T-helper 17 cell (primary cell): ENCODE measurements at regions not wholly inside any gene's neighbourhood (a gene's known extent, or its start where the extent isn't known, plus 50 kb on each side); places are given as distances from the start of the nearest gene placed in this dataset.

Source experiments
- ATAC-seq: fragments of 150-1000 bp; cut with Tn5 transposase; 2 replicates; pipeline ENCODE4 v1.10.0; 2021; ENCODE audit warnings: mild to moderate bottlenecking, moderate library complexity
- DNase-seq, 3 donors: peaks; one replicate each; pipeline versions ENCODE4 v3.0.0 to v3.0.0-alpha.2; 2020 to 2021
- H3K9me3 ChIP-seq: one replicate; pipeline ENCODE4 v1.7.0; 2013; ENCODE audit warnings: low read length, mild to moderate bottlenecking; ENCODE audit not compliant: control insufficient read depth, poor library complexity, severe bottlenecking
- H3K27ac Mint-ChIP-seq: one replicate; pipeline ENCODE4 v1.8.0; 2022; ENCODE audit warnings: mild to moderate bottlenecking, moderate library complexity, mixed read lengths
- H3K27me3 Mint-ChIP-seq: one replicate; pipeline ENCODE4 v1.8.0; 2022; ENCODE audit warnings: mixed read lengths
- H3K36me3 Mint-ChIP-seq: one replicate; pipeline ENCODE4 v1.8.0; 2022; ENCODE audit warnings: low read depth, mixed read lengths
- H3K4me1 Mint-ChIP-seq: one replicate; pipeline ENCODE4 v1.8.0; 2022; ENCODE audit warnings: mild to moderate bottlenecking, mixed read lengths
- H3K4me3 Mint-ChIP-seq: one replicate; pipeline ENCODE4 v1.8.0; 2022; ENCODE audit warnings: mild to moderate bottlenecking, moderate library complexity, mixed read lengths

DNA sequence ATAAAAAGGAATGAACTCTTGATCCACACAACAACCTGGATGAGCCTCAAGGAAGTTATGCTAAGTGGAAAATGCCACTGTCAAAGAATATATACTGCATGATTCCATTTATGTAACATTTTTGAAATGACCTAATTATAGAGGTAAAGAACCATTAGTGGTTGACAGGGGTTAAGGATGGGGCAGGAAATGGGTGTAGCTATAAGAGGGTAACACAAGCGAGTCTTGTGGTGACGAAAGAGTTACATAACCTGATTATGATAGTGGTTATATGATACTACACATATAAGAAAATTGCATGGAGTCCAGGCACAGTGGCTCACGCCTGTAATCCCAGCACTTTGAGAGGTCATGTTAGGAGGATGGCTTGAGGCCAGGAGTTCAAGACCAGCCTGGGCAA lies 346.6 kb upstream of the PKDCC start:
- DNase-seq: no peak
- H3K27me3 Mint-ChIP-seq: peaks cover 40% of the 10 kb centered on the region
- H3K27ac Mint-ChIP-seq: no peak overlapping the region
- peaks cover 4% of the 10 kb centered on the region for H3K36me3 Mint-ChIP-seq
- H3K4me1 Mint-ChIP-seq: peaks cover 13% of the 10 kb centered on the region
- no peak overlapping the region for H3K4me3 Mint-ChIP-seq
- H3K9me3 ChIP-seq: no peaks in the 10 kb centered on the region
- ATAC-seq: peak; percentile 57

DNA sequence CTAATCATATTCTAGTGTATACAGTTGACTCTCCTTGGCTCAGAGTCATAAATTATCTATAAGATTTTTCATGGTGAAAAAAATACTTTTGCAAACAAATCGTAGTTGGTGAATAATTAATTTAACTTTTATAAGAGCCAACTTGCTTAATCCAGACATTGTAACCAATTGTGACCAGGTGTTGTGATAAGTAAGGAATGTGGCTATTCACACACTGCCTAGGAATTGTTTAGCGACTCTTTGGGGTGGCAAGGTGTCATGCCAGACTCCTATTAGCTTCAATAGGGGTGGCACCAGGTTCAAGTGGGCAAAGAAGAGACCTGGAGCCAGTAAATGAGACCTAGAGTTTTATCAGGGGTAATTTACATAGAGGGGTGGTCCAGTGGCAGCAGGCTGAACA lies 344.7 kb upstream of the PKDCC start:
- H3K4me3 Mint-ChIP-seq: no peak overlapping the region
- no peaks in the 10 kb centered on the region for H3K36me3 Mint-ChIP-seq
- no peaks in the 10 kb centered on the region for H3K9me3 ChIP-seq
- DNase-seq (no peak), ATAC-seq (no peak)
- H3K4me1 Mint-ChIP-seq: peaks cover 12% of the 10 kb centered on the region
- H3K27me3 Mint-ChIP-seq: peaks cover 37% of the 10 kb centered on the region
- H3K27ac Mint-ChIP-seq: no peak overlapping the region

DNA sequence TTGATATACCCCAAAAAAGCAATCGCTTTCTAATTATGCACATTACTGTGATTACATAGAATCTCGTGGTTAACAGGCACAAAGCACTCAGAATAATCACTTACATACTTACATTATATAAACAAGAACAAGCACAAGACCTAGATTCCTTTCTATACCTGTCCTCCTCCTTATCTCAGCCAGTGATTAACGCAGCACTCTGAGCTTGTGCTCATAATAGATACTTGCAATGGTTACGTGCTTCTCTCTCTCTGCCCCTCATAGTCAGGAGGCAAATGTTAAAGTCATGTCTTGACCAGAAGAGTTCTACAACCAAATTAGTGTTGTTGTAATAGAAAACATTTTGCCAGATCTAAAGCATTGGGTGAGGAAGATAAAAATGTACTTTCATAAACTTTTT lies 342.2 kb upstream of the PKDCC start:
- no peak for DNase-seq
- Mint-ChIP-seq H3K4me1 (peaks cover 2% of the 10 kb centered on the region), H3K4me3 (no peak overlapping the region), H3K27ac (no peak overlapping the region), H3K36me3 (no peaks in the 10 kb centered on the region), H3K27me3 (peaks cover 34% of the 10 kb centered on the region)
- no peak for ATAC-seq
- H3K9me3 ChIP-seq: no peaks in the 10 kb centered on the region

DNA sequence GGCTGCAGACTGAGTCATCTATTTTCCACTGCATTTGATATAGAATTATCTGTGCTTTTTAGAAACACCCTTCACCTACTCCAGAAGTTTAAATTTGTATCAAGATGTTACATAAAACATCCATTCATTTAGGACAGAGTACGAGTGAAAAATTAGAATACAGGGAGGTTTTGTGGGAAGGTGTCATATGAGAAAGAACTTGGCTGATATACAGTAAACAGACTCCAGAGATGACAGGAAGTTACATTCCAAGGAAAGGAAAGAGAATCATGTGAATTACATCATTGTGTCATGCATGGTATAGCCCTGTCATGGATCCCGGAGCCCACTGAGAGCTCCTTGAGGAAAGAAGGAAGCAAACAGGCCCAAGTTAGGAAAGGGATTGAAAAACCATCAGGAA lies 341.5 kb upstream of the PKDCC start:
- Mint-ChIP-seq H3K4me3 (no peak overlapping the region), H3K27me3 (peaks cover 34% of the 10 kb centered on the region), H3K27ac (no peak overlapping the region), H3K36me3 (no peaks in the 10 kb centered on the region), H3K4me1 (no peaks in the 10 kb centered on the region)
- DNase-seq: no peak
- ATAC-seq: no peak
- no peaks in the 10 kb centered on the region for H3K9me3 ChIP-seq

DNA sequence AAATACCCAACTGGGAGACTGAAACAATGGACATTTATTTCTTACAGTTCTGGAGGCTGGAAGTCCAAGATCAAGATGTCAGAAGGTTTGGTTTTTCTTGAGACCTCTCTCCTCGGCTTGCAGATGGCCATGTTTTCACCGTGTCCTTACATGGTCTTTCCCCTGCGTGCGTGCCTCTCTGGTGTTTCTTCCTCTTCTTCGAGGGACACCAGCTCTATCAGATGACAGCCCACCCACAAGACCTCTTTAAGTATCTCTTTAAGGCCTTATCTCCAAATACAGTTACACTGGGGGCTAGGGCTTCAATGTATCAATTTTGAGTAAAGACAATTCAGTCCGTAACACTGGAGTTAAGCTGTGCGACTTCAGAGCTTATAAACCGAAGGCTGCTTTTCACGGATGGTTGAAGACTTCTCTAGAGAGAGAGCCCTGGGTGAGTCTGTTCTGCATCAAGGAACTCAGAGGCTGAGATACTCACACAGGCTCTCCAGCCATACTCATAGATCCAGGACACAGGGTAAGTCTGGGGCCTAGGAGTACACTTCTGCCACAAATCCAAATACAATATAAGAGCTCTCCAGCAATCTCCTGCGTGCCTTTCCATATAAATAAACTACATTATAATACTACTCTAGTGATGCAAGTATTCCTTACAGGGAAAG lies 339.9 kb upstream of the PKDCC start:
- ATAC-seq (no peak), DNase-seq (no peak)
- Mint-ChIP-seq H3K27me3 (peaks cover 34% of the 10 kb centered on the region), H3K27ac (no peak overlapping the region), H3K36me3 (no peaks in the 10 kb centered on the region), H3K4me1 (no peaks in the 10 kb centered on the region), H3K4me3 (no peak overlapping the region)
- no peaks in the 10 kb centered on the region for H3K9me3 ChIP-seq

DNA sequence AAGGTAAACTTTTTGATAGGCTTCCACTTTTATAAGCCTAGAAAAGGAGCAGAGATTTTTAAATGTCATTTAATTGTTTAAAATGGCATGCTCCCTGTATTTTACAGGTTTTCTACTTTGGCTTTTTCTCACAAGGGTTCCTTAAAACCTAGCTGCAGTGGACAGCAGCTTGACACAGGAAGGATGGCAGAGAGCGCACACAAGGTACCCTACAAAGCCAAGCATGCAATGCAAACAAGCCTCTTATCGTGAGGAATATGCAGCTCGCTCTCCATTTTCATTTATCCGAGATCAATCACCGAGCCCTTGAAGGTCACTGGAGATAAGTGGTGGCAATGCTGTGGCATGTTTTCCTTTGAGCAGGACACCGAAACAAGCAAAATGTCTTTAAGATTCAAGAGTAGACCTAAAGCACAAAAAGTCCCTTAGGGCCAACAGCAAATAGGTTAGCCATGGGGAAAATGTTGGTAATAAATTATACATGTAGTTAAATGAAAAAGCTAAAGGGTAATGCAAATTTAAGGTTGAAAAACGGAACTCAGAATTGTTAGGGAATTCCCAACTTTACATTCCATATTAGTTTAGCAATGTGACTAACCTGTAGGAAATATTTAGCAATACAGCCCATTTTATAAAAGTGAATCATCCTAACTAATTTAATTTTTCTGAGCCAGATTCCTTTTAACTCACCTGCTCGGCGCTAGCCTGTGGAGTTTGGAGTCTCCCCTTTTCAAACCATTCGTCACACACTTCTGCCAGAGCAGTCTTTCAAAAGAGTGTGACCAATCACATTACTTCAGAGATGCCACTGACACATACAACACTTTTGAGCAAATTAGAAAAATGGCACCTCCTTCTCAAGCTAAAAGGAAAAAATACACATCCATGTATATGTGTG lies 337.9 kb upstream of the PKDCC start:
- H3K4me1 Mint-ChIP-seq: no peaks in the 10 kb centered on the region
- DNase-seq: no peak
- H3K36me3 Mint-ChIP-seq: no peaks in the 10 kb centered on the region
- no peaks in the 10 kb centered on the region for H3K9me3 ChIP-seq
- peaks cover 34% of the 10 kb centered on the region for H3K27me3 Mint-ChIP-seq
- no peak overlapping the region for H3K27ac Mint-ChIP-seq
- ATAC-seq: no peak
- no peak overlapping the region for H3K4me3 Mint-ChIP-seq

DNA sequence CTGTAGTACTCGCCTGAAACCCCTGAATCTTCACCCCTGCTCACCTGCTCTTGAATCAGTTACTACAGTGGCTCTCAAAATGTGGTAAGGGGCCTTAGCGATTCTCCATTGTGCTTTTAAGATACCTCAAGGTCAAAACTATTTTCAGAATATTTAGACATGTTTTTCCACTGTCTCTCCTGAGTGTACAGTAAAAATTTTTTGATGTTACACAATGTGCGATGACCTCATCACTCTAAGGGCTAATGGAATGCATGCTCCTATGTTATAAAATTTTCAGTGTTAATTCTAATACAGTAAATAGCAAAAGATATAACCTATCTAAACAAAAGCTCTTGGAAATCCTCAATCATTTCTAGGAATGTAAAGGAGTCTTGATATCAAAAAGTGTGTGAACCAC lies 336.9 kb upstream of the PKDCC start:
- no peak for DNase-seq
- H3K27me3 Mint-ChIP-seq: peaks cover 34% of the 10 kb centered on the region
- H3K27ac Mint-ChIP-seq: no peak overlapping the region
- no peak overlapping the region for H3K4me3 Mint-ChIP-seq
- H3K9me3 ChIP-seq: no peaks in the 10 kb centered on the region
- H3K36me3 Mint-ChIP-seq: no peaks in the 10 kb centered on the region
- H3K4me1 Mint-ChIP-seq: peaks cover 4% of the 10 kb centered on the region
- no peak for ATAC-seq

DNA sequence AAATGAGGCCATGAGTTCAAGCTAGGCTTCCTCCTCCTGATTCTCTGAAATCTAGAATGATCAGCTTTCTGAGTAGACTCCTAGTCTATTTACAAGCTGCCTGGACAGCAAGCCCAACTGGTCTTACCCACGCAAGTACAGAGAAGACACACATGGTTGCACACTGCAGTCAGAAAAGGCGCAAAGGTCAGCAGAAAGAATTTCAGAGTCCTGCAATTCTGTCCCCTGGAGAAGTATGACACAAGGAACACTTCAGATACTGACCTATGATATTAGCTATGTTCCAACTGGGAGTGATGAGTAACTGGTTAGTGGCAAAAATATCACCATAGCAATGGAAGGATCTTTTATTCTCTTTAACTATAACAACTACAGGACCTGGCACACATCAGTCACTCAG lies 336.1 kb upstream of the PKDCC start:
- Mint-ChIP-seq H3K27me3 (peaks cover 28% of the 10 kb centered on the region), H3K27ac (no peak overlapping the region), H3K36me3 (no peaks in the 10 kb centered on the region), H3K4me3 (no peak overlapping the region), H3K4me1 (peaks cover 6% of the 10 kb centered on the region)
- DNase-seq: no peak
- no peak for ATAC-seq
- no peaks in the 10 kb centered on the region for H3K9me3 ChIP-seq

DNA sequence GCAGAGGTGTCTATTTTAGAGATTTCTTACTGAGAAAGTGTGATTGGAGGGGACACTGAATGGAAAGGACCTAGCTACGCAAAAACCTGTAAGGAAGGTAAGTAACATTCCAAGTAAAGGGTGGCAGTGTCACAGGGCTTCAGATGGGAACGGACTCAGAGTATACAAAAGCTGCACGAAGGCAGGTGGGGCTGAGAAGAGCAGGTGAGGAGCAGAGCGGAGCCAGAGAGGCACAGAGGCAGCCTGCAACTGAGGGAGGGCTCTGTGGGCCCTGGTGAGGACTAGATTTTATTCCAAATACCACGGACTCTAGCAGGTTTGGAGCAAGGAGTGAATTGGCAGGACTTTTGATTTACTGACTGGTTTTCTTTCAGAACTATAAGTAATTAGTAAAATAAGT lies 331.3 kb upstream of the PKDCC start:
- no peaks in the 10 kb centered on the region for H3K9me3 ChIP-seq
- Mint-ChIP-seq H3K36me3 (no peaks in the 10 kb centered on the region), H3K27me3 (no peaks in the 10 kb centered on the region), H3K4me1 (peaks cover 10% of the 10 kb centered on the region), H3K4me3 (no peak overlapping the region), H3K27ac (no peak overlapping the region)
- ATAC-seq (no peak), DNase-seq (no peak)

DNA sequence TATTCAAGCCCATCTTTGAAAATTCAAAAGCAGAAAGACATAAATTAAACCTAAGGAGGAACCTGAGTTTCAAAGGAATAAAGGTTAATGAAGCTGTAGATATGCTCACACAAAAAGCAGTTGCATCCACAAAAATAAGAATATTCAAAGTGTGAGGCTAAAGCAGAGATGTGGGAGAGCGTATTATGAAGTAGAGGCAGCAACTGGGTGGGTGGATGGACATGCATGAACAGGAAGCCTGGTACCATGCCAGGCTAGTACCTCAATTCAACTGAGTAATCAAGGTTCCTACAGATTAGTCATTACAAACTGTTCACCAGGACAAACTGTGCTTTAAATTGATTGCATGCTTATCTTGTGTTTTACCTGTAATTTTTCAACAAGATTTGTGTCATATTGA lies 330.0 kb upstream of the PKDCC start:
- H3K9me3 ChIP-seq: no peaks in the 10 kb centered on the region
- Mint-ChIP-seq H3K4me3 (no peak overlapping the region), H3K27me3 (no peaks in the 10 kb centered on the region), H3K4me1 (peaks cover 10% of the 10 kb centered on the region), H3K36me3 (no peaks in the 10 kb centered on the region), H3K27ac (peak overlapping the region; percentile 19)
- DNase-seq (no peak), ATAC-seq (no peak)

DNA sequence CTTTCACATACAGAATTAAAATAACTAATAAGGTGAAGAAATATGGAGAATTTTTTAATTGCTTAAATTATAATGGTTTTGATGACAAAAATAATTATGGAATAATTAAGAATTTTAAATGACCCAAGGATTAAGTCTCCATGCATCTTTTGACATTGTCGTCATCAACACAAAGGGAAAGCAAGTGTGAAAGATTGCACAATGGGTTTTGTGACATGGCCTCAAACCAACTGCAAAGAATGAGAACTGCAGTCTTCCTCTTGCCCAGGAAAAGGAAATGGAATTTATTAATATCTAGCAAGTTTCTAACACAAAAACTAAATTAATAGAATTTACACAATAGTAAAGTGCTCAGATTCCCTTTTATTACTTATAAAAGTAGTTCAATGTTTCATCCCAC lies 329.1 kb upstream of the PKDCC start:
- Mint-ChIP-seq H3K4me3 (no peak overlapping the region), H3K27me3 (no peaks in the 10 kb centered on the region), H3K27ac (no peak overlapping the region), H3K4me1 (peaks cover 10% of the 10 kb centered on the region), H3K36me3 (no peaks in the 10 kb centered on the region)
- no peak for ATAC-seq
- no peak for DNase-seq
- H3K9me3 ChIP-seq: no peaks in the 10 kb centered on the region

DNA sequence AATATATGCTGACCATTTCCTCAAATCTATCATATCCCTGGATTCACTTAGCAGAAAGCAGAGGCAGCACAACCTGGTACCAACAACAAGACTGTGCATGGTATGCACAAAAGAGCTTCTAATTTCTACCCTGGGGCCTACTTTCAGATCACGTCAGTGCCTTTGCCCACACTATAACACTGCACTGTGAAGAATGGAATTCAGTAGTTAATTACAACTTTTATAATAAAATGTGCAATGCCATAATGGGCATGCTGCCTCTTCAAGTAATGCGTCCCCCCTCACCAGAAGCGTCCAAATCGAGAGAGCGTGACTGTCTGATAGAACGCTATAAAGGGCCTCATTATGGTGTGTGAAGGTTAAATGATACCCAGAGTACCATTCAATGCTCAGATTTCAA lies 328.1 kb upstream of the PKDCC start:
- no peak overlapping the region for H3K4me3 Mint-ChIP-seq
- no peaks in the 10 kb centered on the region for H3K9me3 ChIP-seq
- H3K27me3 Mint-ChIP-seq: no peaks in the 10 kb centered on the region
- no peak overlapping the region for H3K27ac Mint-ChIP-seq
- H3K36me3 Mint-ChIP-seq: no peaks in the 10 kb centered on the region
- H3K4me1 Mint-ChIP-seq: peaks cover 10% of the 10 kb centered on the region
- DNase-seq: no peak
- no peak for ATAC-seq

DNA sequence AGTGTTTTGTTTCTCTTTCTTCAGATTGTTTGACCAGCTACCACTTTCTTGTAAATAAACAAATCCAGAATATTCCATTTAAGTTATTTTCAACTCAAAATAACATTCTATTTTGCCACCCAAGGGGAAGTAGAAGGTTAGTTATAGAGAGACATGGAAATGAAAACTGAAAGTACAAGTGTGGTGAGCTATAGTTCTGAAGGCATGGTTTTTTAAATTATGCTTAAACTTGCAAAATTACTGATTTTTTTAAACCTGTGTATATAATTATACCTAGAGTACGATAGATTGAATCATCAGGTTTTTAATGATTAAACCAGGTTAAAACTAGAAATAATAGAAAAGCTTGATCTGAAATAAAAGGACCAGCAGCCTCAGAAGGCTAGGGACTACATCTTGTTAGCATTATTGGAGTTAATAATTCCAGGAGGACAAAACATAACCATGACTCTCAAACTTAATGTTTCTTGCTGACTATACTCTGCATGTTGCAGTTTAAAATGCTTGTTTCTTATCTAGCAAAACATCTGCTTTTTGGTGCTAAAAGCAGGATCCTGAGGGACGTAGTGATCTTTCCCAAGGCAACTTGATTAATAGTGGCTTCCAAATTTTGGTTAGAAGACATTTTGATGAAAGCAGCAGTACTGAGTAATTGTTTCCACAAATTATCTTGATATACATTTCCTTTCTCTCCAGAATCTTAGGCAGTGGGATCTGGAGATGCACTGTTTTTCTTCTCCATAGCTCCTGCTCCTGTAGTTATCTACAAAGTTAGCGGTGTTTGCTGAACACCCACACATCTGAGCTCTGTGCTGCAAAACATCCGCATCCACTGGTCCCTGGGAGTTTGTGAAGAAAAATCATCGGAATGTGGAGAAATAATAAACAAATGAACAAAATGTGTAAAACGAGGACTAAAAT lies 327.2 kb upstream of the PKDCC start:
- Mint-ChIP-seq H3K4me1 (peaks cover 10% of the 10 kb centered on the region), H3K27me3 (no peaks in the 10 kb centered on the region), H3K36me3 (no peaks in the 10 kb centered on the region), H3K4me3 (no peak overlapping the region), H3K27ac (no peak overlapping the region)
- H3K9me3 ChIP-seq: no peaks in the 10 kb centered on the region
- DNase-seq: no peak
- ATAC-seq: no peak
